ENCODE measurements at regions not wholly inside any gene's neighbourhood (a gene's known extent, or its start where the extent isn't known, plus 50 kb on each side); places are given as distances from the start of the nearest gene placed in this dataset.

DNA sequence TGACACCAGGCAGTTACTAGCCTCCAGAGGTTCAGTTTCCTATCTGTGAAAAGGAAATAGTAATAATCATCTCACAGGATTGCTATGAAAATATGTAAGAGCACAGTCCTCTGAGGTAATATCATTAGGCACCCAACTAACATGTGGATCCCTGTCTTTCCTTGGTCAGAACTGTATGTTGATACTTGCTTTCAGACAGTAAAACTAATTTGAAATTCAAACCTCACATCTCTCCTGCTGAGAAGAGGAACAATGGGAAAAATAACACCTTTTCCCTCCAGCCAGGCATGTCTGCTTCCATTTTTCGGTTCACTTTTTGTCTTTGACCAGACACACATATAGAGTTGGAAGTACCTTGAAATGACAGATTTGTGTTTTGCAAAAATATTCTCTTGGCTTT lies 262.7 kb downstream of the IL15 start:
- no peak overlapping the region for H3K27ac Mint-ChIP-seq (ENCODE audit: unreplicated experiment)
- no peaks in the 10 kb centered on the region for H3K36me3 Mint-ChIP-seq (ENCODE audit: unreplicated experiment)
- TF ChIP-seq, protein P1, sequence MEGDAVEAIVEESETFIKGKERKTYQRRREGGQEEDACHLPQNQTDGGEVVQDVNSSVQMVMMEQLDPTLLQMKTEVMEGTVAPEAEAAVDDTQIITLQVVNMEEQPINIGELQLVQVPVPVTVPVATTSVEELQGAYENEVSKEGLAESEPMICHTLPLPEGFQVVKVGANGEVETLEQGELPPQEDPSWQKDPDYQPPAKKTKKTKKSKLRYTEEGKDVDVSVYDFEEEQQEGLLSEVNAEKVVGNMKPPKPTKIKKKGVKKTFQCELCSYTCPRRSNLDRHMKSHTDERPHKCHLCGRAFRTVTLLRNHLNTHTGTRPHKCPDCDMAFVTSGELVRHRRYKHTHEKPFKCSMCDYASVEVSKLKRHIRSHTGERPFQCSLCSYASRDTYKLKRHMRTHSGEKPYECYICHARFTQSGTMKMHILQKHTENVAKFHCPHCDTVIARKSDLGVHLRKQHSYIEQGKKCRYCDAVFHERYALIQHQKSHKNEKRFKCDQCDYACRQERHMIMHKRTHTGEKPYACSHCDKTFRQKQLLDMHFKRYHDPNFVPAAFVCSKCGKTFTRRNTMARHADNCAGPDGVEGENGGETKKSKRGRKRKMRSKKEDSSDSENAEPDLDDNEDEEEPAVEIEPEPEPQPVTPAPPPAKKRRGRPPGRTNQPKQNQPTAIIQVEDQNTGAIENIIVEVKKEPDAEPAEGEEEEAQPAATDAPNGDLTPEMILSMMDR (IDR thresholded peaks at IDR 0.05; ENCODE audit: partially characterized antibody, unreplicated experiment) = no peak
- no peak overlapping the region for H3K4me3 Mint-ChIP-seq (ENCODE audit: unreplicated experiment)
- no peaks in the 10 kb centered on the region for H3K9me3 Mint-ChIP-seq (ENCODE audit: unreplicated experiment)
- peaks cover 6% of the 10 kb centered on the region for H3K4me1 Mint-ChIP-seq (ENCODE audit: low read depth, unreplicated experiment)
- H3K27me3 Mint-ChIP-seq (ENCODE audit: unreplicated experiment) = peaks cover 1% of the 10 kb centered on the region
- no peak for DNase-seq

DNA sequence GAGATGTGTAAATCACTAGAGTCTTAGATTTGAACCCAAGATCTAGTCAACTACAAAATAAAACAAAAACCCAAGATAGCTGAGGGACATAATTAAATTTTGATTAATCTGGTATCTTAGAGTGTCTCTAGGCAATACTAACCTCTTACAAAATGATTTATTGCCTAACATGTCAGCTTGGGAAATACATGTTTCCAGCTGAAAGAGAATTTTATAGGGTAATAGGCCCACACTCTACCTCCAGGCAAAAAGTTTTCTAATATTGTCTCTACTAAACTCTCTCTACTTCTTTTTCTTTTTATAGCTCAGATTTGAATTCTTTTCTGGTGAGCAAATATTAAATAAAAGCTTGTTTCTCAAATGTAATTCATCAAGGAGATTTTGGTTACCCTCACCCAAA lies 263.2 kb downstream of the IL15 start:
- no peaks in the 10 kb centered on the region for H3K9me3 Mint-ChIP-seq (ENCODE audit: unreplicated experiment)
- peaks cover 6% of the 10 kb centered on the region for H3K4me1 Mint-ChIP-seq (ENCODE audit: low read depth, unreplicated experiment)
- DNase-seq = no peak
- TF ChIP-seq, protein P1 (IDR thresholded peaks at IDR 0.05; ENCODE audit: partially characterized antibody, unreplicated experiment) = no peak
- no peaks in the 10 kb centered on the region for H3K36me3 Mint-ChIP-seq (ENCODE audit: unreplicated experiment)
- peaks cover 1% of the 10 kb centered on the region for H3K27me3 Mint-ChIP-seq (ENCODE audit: unreplicated experiment)
- no peak overlapping the region for H3K27ac Mint-ChIP-seq (ENCODE audit: unreplicated experiment)
- H3K4me3 Mint-ChIP-seq (ENCODE audit: unreplicated experiment) = no peak overlapping the region

DNA sequence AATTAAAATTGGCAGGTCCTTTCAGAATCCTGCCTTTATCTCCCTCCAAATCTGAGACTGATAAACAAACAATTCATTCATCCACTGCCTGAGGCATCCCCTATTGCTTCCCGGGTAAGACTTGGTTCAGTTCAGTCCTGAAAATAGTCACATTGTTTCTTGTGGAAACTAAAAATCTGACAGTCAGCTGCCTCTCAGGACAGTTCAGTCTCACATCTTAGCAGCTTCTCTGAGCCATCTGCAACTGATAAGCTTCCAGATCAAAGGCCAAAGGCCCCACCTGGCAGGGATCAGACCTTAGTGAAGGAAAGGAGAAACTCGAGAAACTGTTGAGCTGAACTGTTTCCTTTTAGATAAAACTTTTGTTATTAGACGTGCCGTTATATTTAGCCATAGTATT lies 264.5 kb downstream of the IL15 start:
- Mint-ChIP-seq H3K36me3 (ENCODE audit: unreplicated experiment) (no peaks in the 10 kb centered on the region), H3K27ac (ENCODE audit: unreplicated experiment) (no peak overlapping the region), H3K4me3 (ENCODE audit: unreplicated experiment) (no peak overlapping the region), H3K27me3 (ENCODE audit: unreplicated experiment) (peaks cover 1% of the 10 kb centered on the region), H3K4me1 (ENCODE audit: low read depth, unreplicated experiment) (peaks cover 6% of the 10 kb centered on the region), H3K9me3 (ENCODE audit: unreplicated experiment) (no peaks in the 10 kb centered on the region)
- DNase-seq = no peak
- TF ChIP-seq, protein P1 (IDR thresholded peaks at IDR 0.05; ENCODE audit: partially characterized antibody, unreplicated experiment) = no peak

DNA sequence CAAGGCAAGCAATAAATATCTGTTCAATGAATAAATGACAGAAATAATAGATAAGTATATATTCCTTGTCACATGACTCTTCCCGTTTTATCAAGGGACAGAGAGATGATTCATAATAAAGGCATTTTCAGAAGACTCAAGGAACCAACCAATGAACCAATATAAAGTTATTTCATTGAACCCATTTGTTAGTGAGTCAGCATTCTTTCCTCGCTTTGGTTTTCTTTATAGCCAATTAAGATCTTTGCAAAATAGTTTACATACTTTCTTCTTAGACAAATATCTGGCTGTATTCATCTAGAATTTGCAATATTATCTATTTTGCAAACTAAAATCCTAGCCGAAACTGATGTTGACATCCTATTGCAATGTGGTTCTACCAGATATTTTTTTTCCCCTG lies 269.4 kb downstream of the IL15 start:
- TF ChIP-seq, protein P1 (IDR thresholded peaks at IDR 0.05; ENCODE audit: partially characterized antibody, unreplicated experiment) = no peak
- Mint-ChIP-seq H3K4me3 (ENCODE audit: unreplicated experiment) (no peak overlapping the region), H3K36me3 (ENCODE audit: unreplicated experiment) (no peaks in the 10 kb centered on the region), H3K27me3 (ENCODE audit: unreplicated experiment) (no peaks in the 10 kb centered on the region), H3K9me3 (ENCODE audit: unreplicated experiment) (no peaks in the 10 kb centered on the region), H3K27ac (ENCODE audit: unreplicated experiment) (no peak overlapping the region), H3K4me1 (ENCODE audit: low read depth, unreplicated experiment) (no peaks in the 10 kb centered on the region)
- no peak for DNase-seq

DNA sequence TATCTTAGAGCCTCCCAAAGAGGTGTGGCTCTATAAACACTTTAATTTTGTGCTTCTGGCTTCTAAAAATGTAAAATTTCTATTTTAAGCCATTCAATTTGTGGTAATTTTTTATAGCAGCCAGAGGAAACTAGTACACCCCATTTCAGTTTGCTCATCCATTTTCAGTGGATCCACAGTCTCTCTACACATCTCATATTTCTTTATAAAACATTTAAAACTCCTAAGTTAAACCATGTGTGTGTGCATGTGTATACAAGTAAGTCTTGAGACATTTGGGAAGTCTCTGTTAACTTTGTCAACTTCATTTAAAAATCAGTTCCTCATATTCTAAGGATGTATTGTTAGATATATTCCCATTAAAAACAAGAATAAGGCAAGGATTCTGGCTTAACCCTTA lies 273.2 kb downstream of the IL15 start:
- H3K4me1 Mint-ChIP-seq (ENCODE audit: low read depth, unreplicated experiment) = no peaks in the 10 kb centered on the region
- no peak overlapping the region for H3K27ac Mint-ChIP-seq (ENCODE audit: unreplicated experiment)
- DNase-seq = no peak
- TF ChIP-seq, protein P1 (IDR thresholded peaks at IDR 0.05; ENCODE audit: partially characterized antibody, unreplicated experiment) = no peak
- no peaks in the 10 kb centered on the region for H3K36me3 Mint-ChIP-seq (ENCODE audit: unreplicated experiment)
- H3K27me3 Mint-ChIP-seq (ENCODE audit: unreplicated experiment) = no peaks in the 10 kb centered on the region
- H3K4me3 Mint-ChIP-seq (ENCODE audit: unreplicated experiment) = no peak overlapping the region
- no peaks in the 10 kb centered on the region for H3K9me3 Mint-ChIP-seq (ENCODE audit: unreplicated experiment)

Data from glutamatergic neuron (in vitro differentiated cells).